ENCODE measurements at regions not wholly inside any gene's neighbourhood (a gene's known extent, or its start where the extent isn't known, plus 50 kb on each side); places are given as distances from the start of the nearest gene placed in this dataset.

DNA sequence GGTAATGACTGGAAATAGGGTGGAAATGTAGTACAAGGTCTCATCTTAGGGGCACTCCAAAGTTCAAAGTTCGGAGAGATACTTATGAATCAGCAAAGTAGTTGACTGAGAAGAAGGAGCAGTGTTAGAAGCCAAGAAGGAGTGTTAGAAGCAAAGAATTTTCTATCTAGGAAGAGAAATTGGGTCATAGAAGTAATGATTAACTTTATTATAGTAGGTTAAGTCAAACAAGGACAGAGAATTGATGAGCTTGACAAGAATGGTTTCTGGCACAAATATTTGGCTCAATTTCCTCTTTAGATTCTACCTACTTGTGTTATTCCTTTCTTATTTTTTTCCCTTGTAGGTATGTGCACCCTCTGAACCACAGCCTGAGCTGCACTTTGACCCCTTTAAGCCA is 810.5 kb upstream of the LRFN5 start:
- no peak overlapping the region for H3K27ac ChIP-seq
- DNase-seq (ENCODE audit: low read depth in 1 of 2, low spot score in 1 of 2) (no peak), FAIRE-seq (no peak), ATAC-seq (no peak)
- H3K4me2 ChIP-seq: no peak overlapping the region
- POLR2A ChIA-PET: no interaction called here
- H3K4me1 ChIP-seq: no peaks in the 10 kb centered on the region
- CTCF ChIA-PET: interaction anchor here (0.6 kb wide), 1 partner anchor 641 kb away, joined by 3 read pairs; no protein-coding TSS in a partner anchor
- no peak for TF ChIP-seq RCOR1 (IDR thresholded peaks at IDR 0.05; ENCODE audit: low read depth, low read length)
- TF ChIP-seq ELK1 (IDR thresholded peaks at IDR 0.05; ENCODE audit: low read depth, low read length): no peak
- TF ChIP-seq ZNF302 (CRISPR knock-in tag; IDR thresholded peaks at IDR 0.05): no peak
- TF ChIP-seq HOXB5 (CRISPR knock-in tag; IDR thresholded peaks at IDR 0.05): no peak
- TF ChIP-seq FOSB (CRISPR knock-in tag; IDR thresholded peaks at IDR 0.05): no peak
- TF ChIP-seq CEBPB (IDR thresholded peaks at IDR 0.05): no peak
- TF ChIP-seq POLR2A (IDR thresholded peaks at IDR 0.05; ENCODE audit: low read length): no peak
- TF ChIP-seq, protein P1, sequence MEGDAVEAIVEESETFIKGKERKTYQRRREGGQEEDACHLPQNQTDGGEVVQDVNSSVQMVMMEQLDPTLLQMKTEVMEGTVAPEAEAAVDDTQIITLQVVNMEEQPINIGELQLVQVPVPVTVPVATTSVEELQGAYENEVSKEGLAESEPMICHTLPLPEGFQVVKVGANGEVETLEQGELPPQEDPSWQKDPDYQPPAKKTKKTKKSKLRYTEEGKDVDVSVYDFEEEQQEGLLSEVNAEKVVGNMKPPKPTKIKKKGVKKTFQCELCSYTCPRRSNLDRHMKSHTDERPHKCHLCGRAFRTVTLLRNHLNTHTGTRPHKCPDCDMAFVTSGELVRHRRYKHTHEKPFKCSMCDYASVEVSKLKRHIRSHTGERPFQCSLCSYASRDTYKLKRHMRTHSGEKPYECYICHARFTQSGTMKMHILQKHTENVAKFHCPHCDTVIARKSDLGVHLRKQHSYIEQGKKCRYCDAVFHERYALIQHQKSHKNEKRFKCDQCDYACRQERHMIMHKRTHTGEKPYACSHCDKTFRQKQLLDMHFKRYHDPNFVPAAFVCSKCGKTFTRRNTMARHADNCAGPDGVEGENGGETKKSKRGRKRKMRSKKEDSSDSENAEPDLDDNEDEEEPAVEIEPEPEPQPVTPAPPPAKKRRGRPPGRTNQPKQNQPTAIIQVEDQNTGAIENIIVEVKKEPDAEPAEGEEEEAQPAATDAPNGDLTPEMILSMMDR (IDR thresholded peaks at IDR 0.05): no peak
- TF ChIP-seq CBX2 (IDR thresholded peaks at IDR 0.05; ENCODE audit: borderline replicate concordance, low read depth): no peak
- TF ChIP-seq PHF8 (IDR thresholded peaks at IDR 0.05; ENCODE audit: borderline replicate concordance, low read depth): no peak
- TF ChIP-seq FOXS1 (CRISPR knock-in tag; IDR thresholded peaks at IDR 0.05): no peak
- no peak for TF ChIP-seq TFCP2L1 (CRISPR knock-in tag; IDR thresholded peaks at IDR 0.05)
- no peak for TF ChIP-seq SMC3 (IDR thresholded peaks at IDR 0.05)
- TF ChIP-seq NFE2L2 (conservative IDR thresholded peaks at IDR 0.05; ENCODE audit: low read length): no peak
- TF ChIP-seq HDAC2 (IDR thresholded peaks at IDR 0.05): no peak
- TF ChIP-seq PBX3 (IDR thresholded peaks at IDR 0.05): no peak
- no peak overlapping the region for H3K4me3 ChIP-seq
- 0% methylated on average over 1 of the region's 1 CpG for WGBS (ENCODE audit: missing lambda C conversion rate)
- no peaks in the 10 kb centered on the region for H3K9me3 ChIP-seq

DNA sequence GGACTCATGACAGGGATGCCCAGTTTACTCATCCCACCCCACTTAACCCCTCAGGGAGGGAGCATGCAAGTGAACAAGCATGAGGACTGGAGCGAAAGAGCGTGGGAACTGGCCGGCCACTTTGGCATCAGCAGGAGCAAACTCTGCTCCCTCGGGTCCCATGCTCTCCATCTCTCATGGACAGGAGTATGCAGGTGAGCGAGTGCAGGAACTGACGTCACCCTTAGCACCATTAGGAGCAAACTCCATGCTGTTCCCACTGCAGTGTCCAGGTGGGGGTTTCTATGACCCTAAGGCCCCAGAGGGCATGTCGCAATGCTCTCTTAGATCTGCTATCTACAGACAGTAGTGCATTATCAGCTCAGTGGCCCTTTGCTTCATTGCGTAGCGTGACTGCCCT is 821.8 kb upstream of the LRFN5 start:
- no peak overlapping the region for H3K4me2 ChIP-seq
- no peak overlapping the region for H3K4me3 ChIP-seq
- H3K9me3 ChIP-seq: no peaks in the 10 kb centered on the region
- no peak overlapping the region for H3K27ac ChIP-seq
- ChIA-PET POLR2A (no interaction called here), CTCF (no interaction called here)
- TF ChIP-seq MAFK (IDR thresholded peaks at IDR 0.05; ENCODE audit: partially characterized antibody) (no peak), TFCP2L1 (CRISPR knock-in tag; IDR thresholded peaks at IDR 0.05) (no peak), HES2 (IDR thresholded peaks at IDR 0.05) (no peak), EHF (CRISPR knock-in tag; IDR thresholded peaks at IDR 0.05) (no peak), CEBPB (IDR thresholded peaks at IDR 0.05) (no peak), NR3C1 (IDR thresholded peaks at IDR 0.05) (no peak), NFE2L2 (conservative IDR thresholded peaks at IDR 0.05; ENCODE audit: low read length) (no peak), HDAC2 (IDR thresholded peaks at IDR 0.05) (no peak), FOXS1 (CRISPR knock-in tag; IDR thresholded peaks at IDR 0.05) (no peak), CHD4 (IDR thresholded peaks at IDR 0.05; ENCODE audit: borderline replicate concordance) (no peak)
- no peaks in the 10 kb centered on the region for H3K4me1 ChIP-seq
- DNase-seq (ENCODE audit: low read depth in 1 of 2, low spot score in 1 of 2) (no peak), FAIRE-seq (no peak), ATAC-seq (no peak)
- 43% methylated on average over 7 of the region's 9 CpGs for WGBS (ENCODE audit: missing lambda C conversion rate)

DNA sequence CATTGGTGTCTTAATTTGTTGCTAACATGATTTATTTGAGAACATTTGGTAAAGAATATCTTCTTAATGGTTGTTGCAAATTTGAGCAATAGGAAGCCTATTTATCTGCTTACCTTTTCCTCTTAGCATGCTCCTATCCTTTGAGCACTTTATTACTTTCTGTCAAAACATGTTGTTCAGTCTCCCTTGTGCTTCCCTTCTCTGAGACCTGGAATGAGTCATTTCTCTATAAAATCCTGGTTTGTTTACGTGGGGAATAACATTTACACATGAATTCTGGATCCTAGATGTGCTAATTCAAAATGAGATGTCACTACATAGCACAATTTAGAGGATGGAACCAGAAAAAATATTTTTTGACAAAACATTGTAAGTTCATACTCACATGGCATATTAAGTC is 844.0 kb upstream of the LRFN5 start:
- 0% methylated on average over 1 of the region's 1 CpG for WGBS (ENCODE audit: missing lambda C conversion rate)
- Histone ChIP-seq H3K9me3 (no peaks in the 10 kb centered on the region), H3K4me1 (no peaks in the 10 kb centered on the region), H3K27ac (no peak overlapping the region), H3K4me2 (no peak overlapping the region), H3K4me3 (no peak overlapping the region)
- no peak for TF ChIP-seq FOSL2 (IDR thresholded peaks at IDR 0.05)
- no peak for TF ChIP-seq FOSL2 (CRISPR knock-in tag; IDR thresholded peaks at IDR 0.05)
- TF ChIP-seq RNF2 (IDR thresholded peaks at IDR 0.05; ENCODE audit: borderline replicate concordance, low read depth): no peak
- TF ChIP-seq MAFK (IDR thresholded peaks at IDR 0.05; ENCODE audit: partially characterized antibody): no peak
- no peak for TF ChIP-seq HOXA7 (CRISPR knock-in tag; IDR thresholded peaks at IDR 0.05)
- TF ChIP-seq SMC3 (IDR thresholded peaks at IDR 0.05): no peak
- TF ChIP-seq, protein P2, sequence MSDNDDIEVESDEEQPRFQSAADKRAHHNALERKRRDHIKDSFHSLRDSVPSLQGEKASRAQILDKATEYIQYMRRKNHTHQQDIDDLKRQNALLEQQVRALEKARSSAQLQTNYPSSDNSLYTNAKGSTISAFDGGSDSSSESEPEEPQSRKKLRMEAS (IDR thresholded peaks at IDR 0.05): no peak
- TF ChIP-seq PHF8 (IDR thresholded peaks at IDR 0.05; ENCODE audit: borderline replicate concordance, low read depth): no peak
- ATAC-seq: no peak
- no peak for DNase-seq (ENCODE audit: low read depth in 1 of 2, low spot score in 1 of 2)
- POLR2A ChIA-PET: no interaction called here
- no peak for FAIRE-seq
- CTCF ChIA-PET: no interaction called here

Measured in A549 (cell line).